ENCODE measurements at regions not wholly inside any gene's neighbourhood (a gene's known extent, or its start where the extent isn't known, plus 50 kb on each side); places are given as distances from the start of the nearest gene placed in this dataset.
A peak's percentile ranks its signal among the peaks of the same experiment; 100 is the strongest.

- DNase-seq (ENCODE audit: low spot score), result no peak
These were observed 1411.2 kb upstream of the TMEM132C start for GRCh38 chr12:126855768-126856167.

DNA sequence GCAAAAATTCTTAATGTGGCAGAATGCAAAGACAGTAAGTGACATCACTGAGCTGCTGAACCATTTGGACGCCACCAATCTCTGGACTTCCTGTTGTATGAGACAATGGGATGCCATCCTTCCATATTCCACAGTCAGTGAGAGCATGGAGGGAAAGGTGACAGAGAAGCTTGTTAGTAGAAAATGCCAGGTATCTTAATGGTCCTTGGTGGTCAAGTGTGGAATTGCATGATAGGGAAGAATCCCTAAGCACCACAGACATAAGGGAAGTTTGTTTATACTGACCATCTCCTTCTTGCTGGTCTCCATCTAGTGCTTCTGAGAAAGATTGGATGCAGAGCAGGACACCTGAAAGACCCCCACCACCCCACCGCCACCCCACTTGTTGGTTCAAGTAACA is 1410.0 kb upstream of the TMEM132C start:
- DNase-seq (ENCODE audit: low spot score), result no peak

DNA sequence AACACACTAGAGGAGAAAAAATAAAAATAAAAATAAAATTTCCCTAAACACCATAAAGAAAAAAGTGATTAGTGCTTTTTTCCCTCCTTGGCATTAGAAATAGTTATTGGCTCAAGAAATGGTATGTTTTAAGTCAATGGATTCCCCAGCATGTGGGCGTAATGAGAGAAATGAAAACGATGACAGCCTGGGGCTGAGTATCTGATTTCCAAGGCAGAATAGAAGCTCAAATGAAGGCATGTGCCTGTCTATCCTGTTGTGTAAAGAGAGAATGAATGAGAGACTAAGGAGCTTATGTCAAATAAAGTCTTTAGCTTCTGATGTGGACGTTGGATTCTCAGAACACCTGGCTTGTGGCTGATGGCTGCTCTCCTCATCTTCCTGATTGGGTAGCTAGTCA is 1408.4 kb upstream of the TMEM132C start:
- DNase-seq (ENCODE audit: low spot score), result no peak

- DNase-seq (ENCODE audit: low spot score), result no peak
These were observed 1406.8 kb upstream of the TMEM132C start for GRCh38 chr12:126860210-126860609.

DNA sequence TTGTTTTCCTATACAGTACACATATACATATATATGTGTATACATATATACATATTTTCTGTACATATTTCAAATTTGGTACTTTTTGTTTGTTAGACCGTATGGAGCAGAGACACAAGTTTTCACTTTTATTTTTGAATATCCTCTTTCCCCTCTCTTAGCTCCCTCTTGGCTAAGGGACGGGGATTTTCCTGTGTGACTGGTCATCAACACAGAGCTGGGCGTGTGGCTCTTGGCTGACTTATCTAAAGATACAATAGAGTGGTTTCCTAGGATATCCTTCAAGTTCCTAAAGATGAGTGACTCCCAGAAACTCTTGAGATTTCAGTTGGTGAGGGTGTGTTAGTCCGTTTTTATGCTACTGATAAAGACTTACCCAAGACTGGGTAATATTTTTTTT is 1404.5 kb upstream of the TMEM132C start:
- DNase-seq (ENCODE audit: low spot score), result no peak

DNA sequence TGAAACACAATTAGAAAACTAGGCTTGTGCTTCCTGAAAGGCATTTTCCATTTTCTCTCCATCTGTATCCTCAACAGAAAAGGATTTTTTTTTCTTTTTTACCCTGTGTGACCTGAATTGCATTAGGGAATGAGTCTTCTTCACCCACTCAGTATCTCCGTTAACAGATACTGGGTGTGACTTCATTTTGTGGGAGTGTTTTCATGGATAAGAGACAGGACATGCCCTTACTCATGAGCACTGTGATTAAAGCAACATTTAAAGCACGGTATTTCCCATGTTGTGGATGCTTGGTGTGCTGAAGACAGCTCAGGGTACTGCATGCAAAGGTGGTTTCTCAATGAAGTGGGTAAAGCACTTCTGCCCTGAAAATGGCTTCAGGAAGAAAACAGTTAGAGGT is 1397.3 kb upstream of the TMEM132C start:
- DNase-seq (ENCODE audit: low spot score), result no peak

DNA sequence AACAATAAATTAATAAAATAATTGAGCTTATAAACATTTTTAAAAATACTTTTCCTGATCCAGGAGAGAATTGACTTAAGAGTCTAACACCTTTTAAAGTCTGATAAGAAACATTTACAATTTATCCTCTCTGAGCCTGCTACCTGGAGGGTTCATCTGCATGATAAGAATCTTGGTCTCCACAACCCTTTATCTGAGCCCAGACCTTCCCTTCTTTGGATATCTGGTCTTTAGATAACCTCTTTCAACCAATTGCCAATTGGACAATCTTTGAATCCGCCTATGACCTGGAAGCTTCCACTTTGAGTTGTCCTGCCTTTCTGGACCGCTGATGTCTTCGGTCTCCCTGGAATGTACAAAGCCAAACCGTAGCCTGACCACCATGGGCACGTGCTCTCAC is 1393.3 kb upstream of the TMEM132C start:
- no peak for DNase-seq (ENCODE audit: low spot score)

DNA sequence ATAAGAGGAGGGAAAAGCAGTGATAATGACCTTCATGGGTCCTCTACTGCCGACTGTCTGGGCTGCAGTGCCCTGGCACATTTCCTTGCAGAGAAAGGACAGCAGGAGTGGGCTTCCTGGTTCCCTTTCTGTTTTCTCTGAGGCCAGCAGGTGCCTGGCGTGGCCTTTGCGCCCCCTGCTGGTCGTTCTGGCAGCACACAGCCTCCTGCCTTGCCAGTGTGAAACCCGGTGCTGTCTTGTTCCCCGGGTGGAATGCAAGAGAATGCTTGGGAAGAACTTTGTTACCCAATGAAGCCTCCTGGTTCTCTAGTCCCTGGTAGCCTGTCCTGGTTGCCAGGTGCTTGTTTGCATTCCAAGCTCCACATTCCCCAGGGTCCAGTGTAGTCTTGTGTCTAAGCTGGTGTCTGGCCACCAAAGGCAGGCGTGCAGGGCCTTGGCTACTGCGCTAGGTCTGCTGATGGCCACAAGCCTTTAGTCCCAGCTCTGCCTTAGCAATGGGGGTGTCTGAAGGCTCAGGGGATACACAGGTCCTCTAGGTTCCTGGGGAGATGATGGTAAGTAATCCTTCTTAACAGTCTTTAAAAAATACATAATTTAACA is 1392.4 kb upstream of the TMEM132C start:
- DNase-seq (ENCODE audit: low spot score), result peak; percentile 57

DNA sequence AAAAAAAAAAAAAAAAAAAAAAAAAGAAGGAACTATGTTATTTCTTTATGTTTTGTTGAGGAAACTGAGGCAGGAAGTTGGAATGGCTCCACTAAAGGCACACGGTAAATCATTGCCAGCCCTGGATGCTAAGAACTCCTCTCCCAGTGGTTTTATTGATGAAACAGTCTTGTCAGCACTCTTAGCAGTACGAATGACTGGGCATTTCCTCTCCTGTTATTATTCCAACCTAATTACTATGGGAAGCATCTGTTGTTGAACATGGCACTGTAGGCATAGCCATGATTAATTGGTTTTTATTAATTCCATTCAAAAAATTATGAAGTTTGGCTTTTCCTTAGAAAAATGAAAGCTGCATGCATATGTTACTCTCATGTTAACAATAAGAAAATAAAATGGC is 1387.1 kb upstream of the TMEM132C start:
- no peak for DNase-seq (ENCODE audit: low spot score)

- no peak for DNase-seq (ENCODE audit: low spot score)
These were observed 1383.3 kb upstream of the TMEM132C start for GRCh38 chr12:126883697-126884096.

DNA sequence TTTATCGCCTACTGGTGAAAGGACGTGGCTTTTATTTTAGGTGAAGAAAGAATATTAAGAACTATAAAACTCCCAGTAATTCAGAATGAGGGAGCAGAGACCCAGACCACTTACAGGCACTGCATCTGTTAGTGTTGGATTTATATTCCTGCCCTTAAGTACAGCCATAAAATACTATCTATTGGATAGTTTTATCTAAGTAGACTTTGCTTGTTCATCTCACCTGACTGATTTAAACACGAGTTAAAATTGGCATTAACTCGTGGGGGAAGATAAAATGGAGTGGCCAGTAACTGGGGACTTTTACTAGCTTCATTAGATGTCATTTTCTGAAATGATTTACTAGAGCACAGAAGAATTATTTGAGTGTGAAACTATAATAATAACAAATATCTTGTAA is 1377.5 kb upstream of the TMEM132C start:
- DNase-seq (ENCODE audit: low spot score), result no peak

GRCh38 chr12:126890097-126890496 is 1376.9 kb upstream of the TMEM132C start:
- no peak for DNase-seq (ENCODE audit: low spot score)

- no peak for DNase-seq (ENCODE audit: low spot score)
These were observed 1375.2 kb upstream of the TMEM132C start for GRCh38 chr12:126891789-126892188.

- no peak for DNase-seq (ENCODE audit: low spot score)
These were observed 1370.7 kb upstream of the TMEM132C start for GRCh38 chr12:126895951-126896913.

- DNase-seq (ENCODE audit: low spot score), result no peak
These were observed 1369.9 kb upstream of the TMEM132C start for GRCh38 chr12:126897102-126897501.

- DNase-seq (ENCODE audit: low spot score), result no peak
These were observed 1369.2 kb upstream of the TMEM132C start for GRCh38 chr12:126897778-126898177.

GRCh38 chr12:126898562-126898961 is 1368.4 kb upstream of the TMEM132C start:
- DNase-seq (ENCODE audit: low spot score), result no peak

DNA sequence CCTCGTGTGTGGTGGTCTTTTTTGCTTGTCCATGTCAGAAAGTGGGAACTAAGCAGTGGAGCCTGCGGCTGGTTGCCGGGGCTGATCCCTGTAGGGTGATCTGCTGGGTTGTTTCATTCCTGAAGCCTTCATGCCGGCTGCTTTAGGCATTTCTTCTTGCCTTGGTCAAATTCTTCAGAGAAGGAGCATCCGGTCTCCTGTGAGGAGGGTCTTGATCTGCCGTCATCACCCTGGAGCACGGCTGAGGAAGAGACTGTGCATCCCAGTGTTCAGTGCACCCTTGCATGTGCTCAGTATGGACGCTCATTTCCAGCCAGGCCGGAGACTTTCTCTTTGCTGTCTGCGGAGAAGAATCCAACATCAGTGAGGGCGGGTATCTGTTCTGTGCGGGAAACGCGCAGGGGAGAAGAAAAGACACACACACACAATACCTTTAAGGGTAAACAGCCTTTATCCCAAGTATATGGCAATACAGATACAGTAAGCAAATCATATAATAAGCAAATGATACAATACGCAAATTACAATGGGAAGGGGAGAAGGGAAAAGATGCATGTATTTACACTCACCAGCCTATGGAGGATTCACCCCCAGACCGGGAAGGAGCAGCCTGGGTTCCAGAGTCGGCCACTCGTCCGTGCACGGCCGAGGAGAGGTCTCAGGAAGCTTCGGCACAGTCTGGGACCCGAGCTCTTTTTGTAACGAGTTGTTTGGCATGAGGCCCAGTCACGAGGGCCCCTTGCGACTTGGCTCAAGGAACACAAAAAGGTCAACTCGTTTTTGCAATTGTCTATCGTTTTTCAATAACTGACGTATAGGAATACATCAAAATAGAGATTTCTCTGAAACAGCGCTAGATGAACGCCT is 1366.8 kb upstream of the TMEM132C start:
- no peak for DNase-seq (ENCODE audit: low spot score)

DNA sequence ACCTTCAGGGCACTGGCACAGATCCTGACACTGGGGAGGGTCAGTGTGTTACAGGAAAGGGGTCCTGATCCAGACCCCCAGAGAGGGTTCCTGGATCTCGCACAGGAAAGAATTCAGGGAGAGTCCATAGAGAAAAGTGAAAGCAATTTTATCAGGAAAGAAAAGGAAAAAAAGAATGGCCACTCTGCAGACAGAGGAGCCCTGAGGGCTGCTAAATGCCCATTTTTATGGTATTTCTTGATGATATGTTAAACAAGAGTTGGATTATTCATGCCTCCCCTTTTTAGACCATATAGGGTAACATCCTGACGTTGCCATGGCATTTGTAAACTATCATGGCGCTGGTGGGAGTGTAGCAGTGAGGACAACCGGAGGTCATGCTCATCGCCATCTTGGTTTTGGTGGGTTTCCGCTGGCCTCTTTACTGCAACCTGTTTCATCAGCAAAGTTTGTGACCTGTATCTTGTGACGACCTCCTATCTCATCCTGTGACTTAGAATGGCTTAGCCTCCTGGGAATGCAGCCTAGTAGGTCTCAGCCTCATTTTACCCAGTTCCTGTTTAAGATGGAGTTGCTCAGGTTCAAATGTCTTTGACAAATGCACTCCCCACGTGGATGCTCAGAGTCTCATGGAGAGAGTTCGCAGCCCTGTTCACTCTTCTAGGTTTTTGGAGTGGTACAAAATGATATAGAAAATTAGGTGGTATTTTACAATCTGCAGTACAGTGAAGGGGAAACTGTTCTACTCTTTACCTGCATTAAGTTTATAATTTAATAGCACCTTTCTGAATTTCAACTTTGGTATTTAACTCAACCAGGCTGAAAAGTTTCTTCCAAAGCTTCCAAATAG is 1363.7 kb upstream of the TMEM132C start:
- no peak for DNase-seq (ENCODE audit: low spot score)

GRCh38 chr12:126905752-126906151 is 1361.2 kb upstream of the TMEM132C start:
- no peak for DNase-seq (ENCODE audit: low spot score)

- no peak for DNase-seq (ENCODE audit: low spot score)
These were observed 1358.8 kb upstream of the TMEM132C start for GRCh38 chr12:126907900-126908764.
